Activated T-cell treated with anti-CD3 and anti-CD28 coated beads for 24 hours (primary cell): ENCODE measurements at regions not wholly inside any gene's neighbourhood (a gene's known extent, or its start where the extent isn't known, plus 50 kb on each side); places are given as distances from the start of the nearest gene placed in this dataset.

Experiments used
- DNase-seq: peaks from one replicate; pipeline ENCODE4 v3.0.0-alpha.2; 2020; ENCODE audit warnings: low read depth

- DNase-seq = no peak
These were observed 402.6 kb upstream of the MKI67 start for GRCh38 chr10:128528781-128529180.

- DNase-seq = no peak
These were observed 403.0 kb upstream of the MKI67 start for GRCh38 chr10:128529225-128529624.

- no peak for DNase-seq
These were observed 404.1 kb upstream of the MKI67 start for GRCh38 chr10:128530301-128530700.

GRCh38 chr10:128530946-128531345 is 404.7 kb upstream of the MKI67 start:
- DNase-seq = no peak

GRCh38 chr10:128534686-128535085 is 408.5 kb upstream of the MKI67 start:
- DNase-seq = no peak

GRCh38 chr10:128536259-128536658 is 410.0 kb upstream of the MKI67 start:
- no peak for DNase-seq

- no peak for DNase-seq
These were observed 411.7 kb upstream of the MKI67 start for GRCh38 chr10:128537834-128538330.

- no peak for DNase-seq
These were observed 412.4 kb upstream of the MKI67 start for GRCh38 chr10:128538671-128539070.

- DNase-seq = no peak
These were observed 413.4 kb upstream of the MKI67 start for GRCh38 chr10:128539510-128540127.

- DNase-seq = no peak
These were observed 414.0 kb upstream of the MKI67 start for GRCh38 chr10:128540128-128540762.

- no peak for DNase-seq
These were observed 414.8 kb upstream of the MKI67 start for GRCh38 chr10:128540781-128541761.

- DNase-seq = no peak
These were observed 415.8 kb upstream of the MKI67 start for GRCh38 chr10:128541926-128542475.

GRCh38 chr10:128542659-128543058 is 416.4 kb upstream of the MKI67 start:
- no peak for DNase-seq

GRCh38 chr10:128543151-128543550 is 416.9 kb upstream of the MKI67 start:
- no peak for DNase-seq

- DNase-seq = no peak
These were observed 419.0 kb upstream of the MKI67 start for GRCh38 chr10:128545216-128545615.

GRCh38 chr10:128546651-128547165 is 420.5 kb upstream of the MKI67 start:
- no peak for DNase-seq

GRCh38 chr10:128549101-128549608 is 422.9 kb upstream of the MKI67 start:
- no peak for DNase-seq

- DNase-seq = no peak
These were observed 423.8 kb upstream of the MKI67 start for GRCh38 chr10:128550045-128550444.

GRCh38 chr10:128551475-128551874 is 425.3 kb upstream of the MKI67 start:
- DNase-seq = no peak

- DNase-seq = no peak
These were observed 427.5 kb upstream of the MKI67 start for GRCh38 chr10:128553755-128554154.

GRCh38 chr10:128556182-128557110 is 430.2 kb upstream of the MKI67 start:
- no peak for DNase-seq
